Endothelial cell (in vitro differentiated cells): ENCODE measurements at regions not wholly inside any gene's neighbourhood (a gene's known extent, or its start where the extent isn't known, plus 50 kb on each side); places are given as distances from the start of the nearest gene placed in this dataset.
"Not testable (repeated sequence)": the region's sequence is repeated elsewhere in the genome, so short reads cannot be mapped to it uniquely, and the experiment has no call there.

Source experiments
- DNase-seq: peaks from one replicate; pipeline ENCODE4 v3.0.0; 2021; ENCODE audit warnings: low spot score
- H3K27ac Mint-ChIP-seq: one replicate; pipeline ENCODE4 v1.8.0; 2021; ENCODE audit warnings: mixed read lengths, inconsistent platforms; ENCODE audit not compliant: unreplicated experiment
- H3K27me3 Mint-ChIP-seq: one replicate; pipeline ENCODE4 v1.8.0; 2021; ENCODE audit warnings: mild to moderate bottlenecking, moderate library complexity, mixed read lengths, inconsistent platforms; ENCODE audit not compliant: unreplicated experiment
- H3K36me3 Mint-ChIP-seq: one replicate; pipeline ENCODE4 v1.8.0; 2021; ENCODE audit warnings: mild to moderate bottlenecking, low read depth, mixed read lengths, inconsistent platforms; ENCODE audit not compliant: unreplicated experiment
- H3K4me1 Mint-ChIP-seq: one replicate; pipeline ENCODE4 v1.8.0; 2021; ENCODE audit warnings: mild to moderate bottlenecking, mixed read lengths, inconsistent platforms; ENCODE audit not compliant: unreplicated experiment
- H3K4me3 Mint-ChIP-seq: one replicate; pipeline ENCODE4 v1.8.0; 2021; ENCODE audit warnings: mild to moderate bottlenecking, mixed read lengths, inconsistent platforms; ENCODE audit not compliant: unreplicated experiment
- H3K9me3 Mint-ChIP-seq: one replicate; pipeline ENCODE4 v1.8.0; 2021; ENCODE audit warnings: mixed read lengths, inconsistent platforms; ENCODE audit not compliant: unreplicated experiment
- TF ChIP-seq, protein P1 (sequence below): fragments of 200-600 bp; sonication (generic); IDR thresholded peaks from one replicate; pipeline ENCODE4 v1.5.0; 2021; ENCODE audit warnings: antibody characterized with exemption; ENCODE audit not compliant: unreplicated experiment

DNA sequence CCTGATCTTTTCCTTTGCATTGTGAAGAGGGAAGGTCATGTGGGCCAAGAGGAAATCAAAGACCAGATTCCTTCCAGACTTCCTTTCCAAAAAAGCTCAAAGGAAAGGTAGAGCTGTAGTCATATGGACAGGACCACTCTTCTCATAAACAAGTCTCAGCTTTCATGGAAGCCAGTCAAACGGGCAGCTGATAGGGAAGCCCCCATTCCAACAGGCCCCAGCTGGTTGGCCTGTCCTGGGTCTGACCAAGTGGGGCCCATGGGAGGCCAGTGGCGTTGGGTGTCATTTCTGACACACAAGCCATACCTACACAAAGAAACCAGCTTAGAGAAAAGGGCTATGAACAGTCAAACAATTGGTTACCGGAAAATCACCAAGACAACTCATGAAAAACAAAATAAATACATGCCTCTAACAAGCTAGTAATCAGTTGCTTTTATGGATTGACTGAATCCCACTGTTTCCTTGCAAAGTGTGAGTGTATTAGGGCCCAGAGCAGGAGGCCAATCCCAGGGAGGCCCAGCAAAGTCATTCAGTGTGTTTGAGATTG lies 149.6 kb upstream of the MAMLD1 start:
- Mint-ChIP-seq H3K9me3 (no peaks in the 10 kb centered on the region), H3K4me1 (peaks cover 16% of the 10 kb centered on the region), H3K4me3 (no peak overlapping the region), H3K27me3 (no peaks in the 10 kb centered on the region), H3K36me3 (no peaks in the 10 kb centered on the region), H3K27ac (peak overlapping the region; percentile 92)
- TF ChIP-seq, protein P1, sequence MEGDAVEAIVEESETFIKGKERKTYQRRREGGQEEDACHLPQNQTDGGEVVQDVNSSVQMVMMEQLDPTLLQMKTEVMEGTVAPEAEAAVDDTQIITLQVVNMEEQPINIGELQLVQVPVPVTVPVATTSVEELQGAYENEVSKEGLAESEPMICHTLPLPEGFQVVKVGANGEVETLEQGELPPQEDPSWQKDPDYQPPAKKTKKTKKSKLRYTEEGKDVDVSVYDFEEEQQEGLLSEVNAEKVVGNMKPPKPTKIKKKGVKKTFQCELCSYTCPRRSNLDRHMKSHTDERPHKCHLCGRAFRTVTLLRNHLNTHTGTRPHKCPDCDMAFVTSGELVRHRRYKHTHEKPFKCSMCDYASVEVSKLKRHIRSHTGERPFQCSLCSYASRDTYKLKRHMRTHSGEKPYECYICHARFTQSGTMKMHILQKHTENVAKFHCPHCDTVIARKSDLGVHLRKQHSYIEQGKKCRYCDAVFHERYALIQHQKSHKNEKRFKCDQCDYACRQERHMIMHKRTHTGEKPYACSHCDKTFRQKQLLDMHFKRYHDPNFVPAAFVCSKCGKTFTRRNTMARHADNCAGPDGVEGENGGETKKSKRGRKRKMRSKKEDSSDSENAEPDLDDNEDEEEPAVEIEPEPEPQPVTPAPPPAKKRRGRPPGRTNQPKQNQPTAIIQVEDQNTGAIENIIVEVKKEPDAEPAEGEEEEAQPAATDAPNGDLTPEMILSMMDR: no peak
- no peak for DNase-seq

DNA sequence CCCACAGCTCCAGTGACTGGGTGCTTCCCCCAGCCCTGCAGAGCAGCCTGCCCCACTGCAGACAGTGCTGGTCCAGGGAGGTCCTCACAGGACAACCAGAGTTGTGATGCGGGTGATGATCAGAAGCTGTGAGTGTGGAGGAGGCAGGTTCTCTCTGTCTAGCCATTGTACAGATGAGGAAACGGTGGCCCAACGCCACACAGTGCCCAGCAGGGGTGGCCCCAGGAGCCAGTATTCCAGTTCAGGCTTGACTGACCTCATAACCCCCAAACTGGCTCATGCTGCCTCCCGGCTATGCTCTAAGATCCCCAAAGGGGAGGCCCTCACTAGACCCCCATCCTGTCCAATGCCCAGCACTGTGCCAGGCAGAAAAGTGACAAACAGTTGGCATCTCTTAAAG lies 147.1 kb upstream of the MAMLD1 start:
- peaks cover 16% of the 10 kb centered on the region for H3K4me1 Mint-ChIP-seq
- not testable (repeated sequence) for H3K36me3 Mint-ChIP-seq, H3K27ac Mint-ChIP-seq, DNase-seq, H3K27me3 Mint-ChIP-seq, H3K9me3 Mint-ChIP-seq, H3K4me3 Mint-ChIP-seq

DNA sequence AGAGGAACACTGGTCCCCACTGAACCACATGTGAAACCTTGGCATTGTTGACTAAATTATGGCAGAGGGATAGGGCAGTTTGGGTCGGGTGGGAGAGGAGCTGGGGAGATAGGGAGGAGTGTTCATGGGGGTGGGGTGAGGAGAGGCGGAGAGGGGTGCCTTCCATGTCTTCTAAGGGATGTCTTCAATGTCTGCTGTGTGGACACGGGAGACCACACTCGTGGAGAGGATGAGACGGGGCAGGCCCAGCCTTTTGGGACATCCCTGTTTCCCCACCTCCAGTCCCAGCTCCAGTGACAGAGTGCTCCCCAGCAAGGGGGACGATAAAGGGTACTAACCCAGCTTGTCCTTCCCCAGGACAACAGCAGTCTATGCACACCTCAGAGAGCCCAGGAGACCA lies 146.4 kb upstream of the MAMLD1 start:
- Mint-ChIP-seq H3K27me3 (peaks cover 2% of the 10 kb centered on the region), H3K9me3 (no peaks in the 10 kb centered on the region), H3K27ac (no peak overlapping the region), H3K4me1 (peaks cover 16% of the 10 kb centered on the region), H3K36me3 (no peaks in the 10 kb centered on the region), H3K4me3 (no peak overlapping the region)
- TF ChIP-seq, protein P1: no peak
- no peak for DNase-seq

DNA sequence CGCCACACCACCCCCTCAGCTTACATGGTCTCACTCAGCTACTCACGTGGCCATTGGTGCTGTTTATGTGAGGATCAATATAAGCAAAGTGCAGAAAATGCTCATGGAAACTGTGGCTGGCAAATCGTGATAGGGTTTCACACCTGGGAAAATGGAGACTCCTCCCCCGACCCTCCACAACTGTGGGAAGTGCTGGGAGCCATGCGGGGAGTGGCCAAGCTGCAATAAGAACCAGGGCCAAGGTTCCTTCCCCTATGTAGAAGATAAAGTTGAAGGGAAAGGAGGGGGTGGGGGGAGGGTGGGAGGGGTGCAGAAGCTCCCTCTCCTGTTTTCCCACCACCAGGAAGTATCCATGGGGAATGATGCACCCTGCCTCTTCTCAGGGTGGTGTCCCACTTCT lies 145.5 kb upstream of the MAMLD1 start:
- no peak overlapping the region for H3K4me3 Mint-ChIP-seq
- H3K36me3 Mint-ChIP-seq: no peaks in the 10 kb centered on the region
- H3K9me3 Mint-ChIP-seq: no peaks in the 10 kb centered on the region
- peaks cover 2% of the 10 kb centered on the region for H3K27me3 Mint-ChIP-seq
- peaks cover 9% of the 10 kb centered on the region for H3K4me1 Mint-ChIP-seq
- H3K27ac Mint-ChIP-seq: no peak overlapping the region
- TF ChIP-seq, protein P1: no peak
- DNase-seq: no peak

DNA sequence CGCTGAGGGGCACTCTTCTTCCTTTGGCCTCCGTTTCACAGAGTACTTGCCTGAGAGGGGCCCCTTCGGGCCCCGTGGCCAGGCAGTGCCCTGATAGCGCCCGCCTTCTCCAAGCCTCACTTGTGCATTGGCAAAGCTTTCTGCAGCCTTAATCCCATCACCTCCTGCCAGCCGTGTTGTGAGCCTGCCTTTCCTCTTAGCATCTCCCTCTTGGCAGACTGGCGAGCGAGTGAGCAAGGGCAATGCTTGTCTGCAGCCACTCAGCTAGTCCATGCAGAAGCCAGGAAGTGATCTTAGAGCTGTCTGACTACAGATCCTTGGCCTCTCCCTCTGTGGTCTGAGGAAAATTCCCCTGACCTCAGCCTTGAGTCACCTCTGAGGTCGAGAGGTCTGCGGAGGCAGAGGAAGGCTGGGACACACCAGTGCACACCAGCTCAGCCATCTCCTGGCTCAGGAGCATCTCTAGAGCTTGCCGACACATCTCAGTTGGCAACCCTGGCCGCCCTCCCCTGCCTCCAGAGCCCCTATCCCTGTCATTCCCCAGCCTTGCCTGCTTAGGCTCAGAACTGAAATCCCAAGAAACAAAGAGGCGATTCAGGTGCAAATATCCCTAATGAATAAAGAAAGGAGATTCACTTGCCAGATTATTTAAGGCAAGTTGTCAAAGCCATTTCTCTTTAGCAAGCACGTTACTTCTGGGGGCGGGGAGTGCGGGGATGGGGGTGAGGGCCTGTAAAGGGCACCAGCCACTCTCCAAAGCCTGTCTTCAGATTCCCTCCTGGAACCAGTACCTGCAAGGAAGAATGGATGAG lies 143.5 kb upstream of the MAMLD1 start:
- Mint-ChIP-seq H3K36me3 (no peaks in the 10 kb centered on the region), H3K4me1 (peaks cover 2% of the 10 kb centered on the region), H3K27ac (no peak overlapping the region), H3K27me3 (peaks cover 7% of the 10 kb centered on the region), H3K4me3 (no peak overlapping the region), H3K9me3 (no peaks in the 10 kb centered on the region)
- no peak for DNase-seq
- TF ChIP-seq, protein P1: no peak
